RWPE1 (cell line): ENCODE measurements at regions not wholly inside any gene's neighbourhood (a gene's known extent, or its start where the extent isn't known, plus 50 kb on each side); places are given as distances from the start of the nearest gene placed in this dataset.

ENCODE experiments used
- CTCF ChIA-PET: fragments of 350-600 bp; sonication (Branson Sonifier 250); formaldehyde crosslinking; extraction: SDS; loops from one replicate; lab custom pipeline; 2021; lab: Yijun Ruan, JAX
- POLR2A ChIA-PET: fragments of 400-600 bp; formaldehyde crosslinking; extraction: SDS; loops from one replicate; lab custom pipeline; 2020; ENCODE audit warnings: antibody characterized with exemption; ENCODE audit not compliant: low non-redundant PET; lab: Yijun Ruan, JAX
- DNase-seq: peaks from one replicate; pipeline ENCODE4 v3.0.0; 2012; ENCODE audit warnings: low spot score
- H3K27ac ChIP-seq: fragments of 450-650 bp; 2 replicates; pipeline ENCODE4 v1.5.1; 2017
- CTCF ChIP-seq: fragments of 450-650 bp; conservative IDR thresholded peaks from 2 replicates; pipeline ENCODE4 v1.5.1; 2017; ENCODE audit warnings: low read depth, mild to moderate bottlenecking

- no peak for DNase-seq
- CTCF ChIA-PET, result no interaction called here
- POLR2A ChIA-PET, result no interaction called here
- H3K27ac ChIP-seq, result no peak overlapping the region
- TF ChIP-seq CTCF, result no peak
These were observed 127.5 kb upstream of the TNS3 start for GRCh38 chr7:47709451-47709850.

GRCh38 chr7:47709051-47709450, 127.1 kb upstream of the TNS3 start:
- POLR2A ChIA-PET, result no interaction called here
- CTCF ChIA-PET, result interaction anchor here (0.6 kb wide), 1 partner anchor 285 kb away, joined by 3 read pairs; no protein-coding TSS in a partner anchor
- H3K27ac ChIP-seq, result no peak overlapping the region
- no peak for TF ChIP-seq CTCF
- DNase-seq, result no peak

GRCh38 chr7:47707583-47707982, 125.7 kb upstream of the TNS3 start:
- CTCF ChIA-PET, result no interaction called here
- DNase-seq, result no peak
- H3K27ac ChIP-seq, result no peak overlapping the region
- POLR2A ChIA-PET, result no interaction called here
- TF ChIP-seq CTCF, result no peak

- CTCF ChIA-PET, result interaction anchor here (0.7 kb wide), 1 partner anchor 234 kb away, joined by 3 read pairs; no protein-coding TSS in a partner anchor
- no peak for TF ChIP-seq CTCF
- POLR2A ChIA-PET, result no interaction called here
- no peak overlapping the region for H3K27ac ChIP-seq
- DNase-seq, result no peak
These were observed 123.0 kb upstream of the TNS3 start for GRCh38 chr7:47704936-47705335.

- TF ChIP-seq CTCF, result no peak
- ChIA-PET POLR2A (no interaction called here), CTCF (interaction anchor here (0.6 kb wide), 1 partner anchor 129 kb away, joined by 4 read pairs; no protein-coding TSS in a partner anchor)
- DNase-seq, result no peak
- H3K27ac ChIP-seq, result no peak overlapping the region
These were observed 120.2 kb upstream of the TNS3 start for GRCh38 chr7:47702080-47702479.

- CTCF ChIA-PET, result no interaction called here
- H3K27ac ChIP-seq, result no peak overlapping the region
- DNase-seq, result no peak
- POLR2A ChIA-PET, result no interaction called here
- no peak for TF ChIP-seq CTCF
These were observed 116.5 kb upstream of the TNS3 start for GRCh38 chr7:47698386-47698785.
